WTC11 (cell line): ENCODE measurements at regions not wholly inside any gene's neighbourhood (a gene's known extent, or its start where the extent isn't known, plus 50 kb on each side); places are given as distances from the start of the nearest gene placed in this dataset.
A peak's percentile ranks its signal among the peaks of the same experiment; 100 is the strongest.

Experiments
- ATAC-seq: fragments of 200-7000 bp; cut with Tn5 transposase; 2 replicates; pipeline ENCODE4 v1.10.0; 2021; ENCODE audit warnings: mild to moderate bottlenecking, moderate library complexity
- CTCF ChIA-PET: fragments of 300-600 bp; sonication (Branson Sonifier 250); formaldehyde crosslinking; loops from one replicate; lab custom pipeline; 2021; ENCODE audit warnings: antibody characterized with exemption; lab: Charles Lee
- POLR2A ChIA-PET: fragments of 350-600 bp; sonication (Branson Sonifier 250); formaldehyde crosslinking; loops from one replicate; lab custom pipeline; 2021; ENCODE audit warnings: antibody characterized with exemption; lab: Charles Lee
- DNase-seq: peaks from one replicate; pipeline ENCODE4 v3.0.0; 2021; ENCODE audit warnings: low spot score
- H3K27ac Mint-ChIP-seq: 2 replicates; pipeline ENCODE4 v1.8.0; 2021; ENCODE audit warnings: mixed read lengths
- H3K27me3 Mint-ChIP-seq: 2 replicates; pipeline ENCODE4 v1.8.0; 2021; ENCODE audit warnings: low read depth, mild to moderate bottlenecking, moderate library complexity, mixed read lengths
- H3K36me3 Mint-ChIP-seq: 2 replicates; pipeline ENCODE4 v1.8.0; 2021; ENCODE audit warnings: mixed read lengths
- H3K4me1 Mint-ChIP-seq: 2 replicates; pipeline ENCODE4 v1.8.0; 2022; ENCODE audit warnings: mixed read lengths
- H3K4me3 Mint-ChIP-seq: 2 replicates; pipeline ENCODE4 v1.8.0; 2021; ENCODE audit warnings: mild to moderate bottlenecking, moderate library complexity, mixed read lengths
- H3K9me3 Mint-ChIP-seq: 2 replicates; pipeline ENCODE4 v1.8.0; 2021; ENCODE audit warnings: mixed read lengths
- AR ChIP-seq: fragments of 250-450 bp; sonication (Bioruptor Pico); IDR thresholded peaks from 2 replicates; pipeline ENCODE4 v1.9.0; 2021; ENCODE audit warnings: mild to moderate bottlenecking
- CTCF ChIP-seq: fragments of 200-600 bp; IDR thresholded peaks from 2 replicates; pipeline ENCODE4 v1.8.0; 2022; ENCODE audit warnings: antibody characterized with exemption
- EMX1 ChIP-seq: fragments of 250-450 bp; sonication (Bioruptor Pico); IDR thresholded peaks from 2 replicates; pipeline ENCODE4 v1.8.0; 2021; ENCODE audit warnings: mild to moderate bottlenecking
- ETV6 ChIP-seq: sonication (generic); formaldehyde crosslinking; IDR thresholded peaks from 2 replicates; pipeline ENCODE4 v1.8.1; 2022; ENCODE audit warnings: mild to moderate bottlenecking, missing genetic modification reagents
- FOXP1 ChIP-seq: sonication (generic); formaldehyde crosslinking; IDR thresholded peaks from 2 replicates; pipeline ENCODE4 v1.8.0; 2022; ENCODE audit warnings: missing genetic modification reagents, mild to moderate bottlenecking, moderate library complexity, borderline replicate concordance
- GABPB1 ChIP-seq: sonication (generic); formaldehyde crosslinking; IDR thresholded peaks from 2 replicates; pipeline ENCODE4 v1.8.1; 2023; ENCODE audit warnings: mild to moderate bottlenecking, missing genetic modification reagents
- IRF1 ChIP-seq: sonication (generic); formaldehyde crosslinking; IDR thresholded peaks from 2 replicates; pipeline ENCODE4 v1.8.0; 2023; ENCODE audit warnings: missing genetic modification reagents
- IRF2 ChIP-seq: sonication (generic); formaldehyde crosslinking; IDR thresholded peaks from 2 replicates; pipeline ENCODE4 v1.8.0; 2022; ENCODE audit warnings: low read depth, missing genetic modification reagents, borderline replicate concordance
- JUN ChIP-seq: sonication (generic); formaldehyde crosslinking; IDR thresholded peaks from 2 replicates; pipeline ENCODE4 v1.8.0; 2023; ENCODE audit warnings: mild to moderate bottlenecking, missing genetic modification reagents
- KAT7 ChIP-seq: sonication (generic); formaldehyde crosslinking; IDR thresholded peaks from 2 replicates; pipeline ENCODE4 v1.8.1; 2023; ENCODE audit warnings: missing genetic modification reagents, mild to moderate bottlenecking, borderline replicate concordance
- NFATC4 ChIP-seq: fragments of 250-450 bp; sonication (Bioruptor Pico); IDR thresholded peaks from 2 replicates; pipeline ENCODE4 v1.9.0; 2021; ENCODE audit warnings: mild to moderate bottlenecking
- SMAD3 ChIP-seq: sonication (generic); formaldehyde crosslinking; IDR thresholded peaks from 2 replicates; pipeline ENCODE4 v1.8.0; 2022; ENCODE audit warnings: missing genetic modification reagents, mild to moderate bottlenecking, borderline replicate concordance
- SMAD4 ChIP-seq: sonication (generic); formaldehyde crosslinking; IDR thresholded peaks from 2 replicates; pipeline ENCODE4 v1.8.0; 2022; ENCODE audit warnings: mild to moderate bottlenecking, missing genetic modification reagents
- SOX15 ChIP-seq: fragments of 250-450 bp; sonication (Bioruptor Pico); IDR thresholded peaks from 2 replicates; pipeline ENCODE4 v1.9.0; 2021; ENCODE audit warnings: mild to moderate bottlenecking
- ZMAT4 ChIP-seq: fragments of 250-450 bp; sonication (Bioruptor Pico); IDR thresholded peaks from 2 replicates; pipeline ENCODE4 v1.9.0; 2021; ENCODE audit warnings: mild to moderate bottlenecking
- ZNF121 ChIP-seq: sonication (generic); formaldehyde crosslinking; IDR thresholded peaks from 2 replicates; pipeline ENCODE4 v1.8.0; 2023; ENCODE audit warnings: missing genetic modification reagents
- ZNF263 ChIP-seq: sonication (generic); formaldehyde crosslinking; IDR thresholded peaks from 2 replicates; pipeline ENCODE4 v1.8.1; 2022; ENCODE audit warnings: low read depth, mild to moderate bottlenecking, moderate library complexity, missing genetic modification reagents
- ZNF423 ChIP-seq: fragments of 250-450 bp; sonication (Bioruptor Pico); IDR thresholded peaks from 2 replicates; pipeline ENCODE4 v2.1.2; 2022; ENCODE audit warnings: mild to moderate bottlenecking, moderate library complexity
- ZNF532 ChIP-seq: fragments of 250-450 bp; sonication (Bioruptor Pico); IDR thresholded peaks from 2 replicates; pipeline ENCODE4 v1.9.0; 2021; ENCODE audit warnings: mild to moderate bottlenecking, borderline replicate concordance

GRCh38 chr3:182709306-182709705, 84.0 kb upstream of the ATP11B start:
- DNase-seq = no peak
- ATAC-seq = no peak
- Mint-ChIP-seq H3K27ac (no peak overlapping the region), H3K9me3 (no peaks in the 10 kb centered on the region), H3K36me3 (no peaks in the 10 kb centered on the region), H3K27me3 (no peaks in the 10 kb centered on the region), H3K4me1 (peaks cover 5% of the 10 kb centered on the region), H3K4me3 (no peak overlapping the region)
- CTCF ChIA-PET = interaction anchor here (1.0 kb wide), 1 partner anchor 10 kb away, joined by 5 read pairs; no protein-coding TSS in a partner anchor
- POLR2A ChIA-PET = interaction anchor here (0.7 kb wide), 1 partner anchor 590 kb away, joined by 6 read pairs; no protein-coding TSS in a partner anchor
- no peak for TF ChIP-seq NFATC4 (CRISPR knock-in tag)
- TF ChIP-seq SOX15 = no peak
- no peak for TF ChIP-seq ETV6
- TF ChIP-seq KAT7 (CRISPR knock-in tag) = no peak
- no peak for TF ChIP-seq EMX1 (CRISPR knock-in tag)
- TF ChIP-seq FOXP1 (CRISPR knock-in tag) = no peak
- TF ChIP-seq ZMAT4 (CRISPR knock-in tag) = no peak
- TF ChIP-seq AR (CRISPR knock-in tag) = no peak
- TF ChIP-seq IRF2 = no peak

- DNase-seq = no peak
These were observed 82.6 kb upstream of the ATP11B start for GRCh38 chr3:182710557-182711157.

GRCh38 chr3:182711261-182711683, 82.0 kb upstream of the ATP11B start:
- no peaks in the 10 kb centered on the region for H3K9me3 Mint-ChIP-seq
- H3K27me3 Mint-ChIP-seq = no peaks in the 10 kb centered on the region
- DNase-seq (no peak), ATAC-seq (no peak)
- TF ChIP-seq IRF1 (CRISPR knock-in tag) (no peak), GABPB1 (peak; percentile 61)
- no peak overlapping the region for H3K4me3 Mint-ChIP-seq
- H3K4me1 Mint-ChIP-seq = peaks cover 4% of the 10 kb centered on the region
- H3K36me3 Mint-ChIP-seq = no peaks in the 10 kb centered on the region
- H3K27ac Mint-ChIP-seq = no peak overlapping the region
- CTCF ChIA-PET = interaction anchor here (1.2 kb wide), 1 partner anchor 196 kb away, joined by 3 read pairs; no protein-coding TSS in a partner anchor
- POLR2A ChIA-PET = no interaction called here

More at GRCh38 chr3:182710557-182711157, 82.6 kb upstream of the ATP11B start:
- H3K9me3 Mint-ChIP-seq = no peaks in the 10 kb centered on the region
- TF ChIP-seq ZNF121 (CRISPR knock-in tag) (peak; percentile 94), CTCF (no peak; the same call in 1 of the 2 replicates)
- TF ChIP-seq, all 79 proteins: peak for 1
- H3K4me1 Mint-ChIP-seq = no peaks in the 10 kb centered on the region
- H3K27me3 Mint-ChIP-seq = no peaks in the 10 kb centered on the region
- CTCF ChIA-PET = interaction anchor here (0.6 to 1.2 kb wide), 6 partner anchors 10 to 197 kb away, joined by 3 to 5 read pairs (median 3); no protein-coding TSS in a partner anchor
- H3K27ac Mint-ChIP-seq = no peak overlapping the region
- no peaks in the 10 kb centered on the region for H3K36me3 Mint-ChIP-seq
- POLR2A ChIA-PET = no interaction called here
- H3K4me3 Mint-ChIP-seq = no peak overlapping the region
- ATAC-seq = peak; percentile 34; the same call in 1 of the 2 replicates

- no peak for ATAC-seq
- no peaks in the 10 kb centered on the region for H3K36me3 Mint-ChIP-seq
- no peak for TF ChIP-seq NFATC4 (CRISPR knock-in tag)
- no peak for TF ChIP-seq GABPB1
- no peak for TF ChIP-seq ZNF423
- no peak for TF ChIP-seq ZNF532 (CRISPR knock-in tag)
- TF ChIP-seq SMAD4 (CRISPR knock-in tag) = no peak
- no peak for TF ChIP-seq ZNF263
- TF ChIP-seq SMAD3 (CRISPR knock-in tag) = no peak
- TF ChIP-seq JUN (CRISPR knock-in tag) = no peak
These were observed 81.5 kb upstream of the ATP11B start for GRCh38 chr3:182711853-182712252.

More at GRCh38 chr3:182711853-182712252, 81.5 kb upstream of the ATP11B start:
- POLR2A ChIA-PET = no interaction called here
- CTCF ChIA-PET = interaction anchor here (0.6 kb wide), 1 partner anchor 1123 kb away, joined by 3 read pairs; no protein-coding TSS in a partner anchor
- no peaks in the 10 kb centered on the region for H3K9me3 Mint-ChIP-seq
- no peaks in the 10 kb centered on the region for H3K27me3 Mint-ChIP-seq
- no peak for DNase-seq
- no peak overlapping the region for H3K4me3 Mint-ChIP-seq
- H3K27ac Mint-ChIP-seq = no peak overlapping the region
- H3K4me1 Mint-ChIP-seq = peaks cover 9% of the 10 kb centered on the region
